Osteoblast (primary cell): ENCODE measurements at regions not wholly inside any gene's neighbourhood (a gene's known extent, or its start where the extent isn't known, plus 50 kb on each side); places are given as distances from the start of the nearest gene placed in this dataset.
"Not testable (repeated sequence)": the region's sequence is repeated elsewhere in the genome, so short reads cannot be mapped to it uniquely, and the experiment has no call there.

Source experiments
- DNase-seq: peaks from one replicate; pipeline ENCODE4 v3.0.0; 2011; ENCODE audit warnings: low spot score, mixed read lengths; ENCODE audit not compliant: insufficient read length; ENCODE audit errors: missing footprints
- H2AFZ ChIP-seq: 2 replicates; pipeline ENCODE4 v1.6.0; 2011; ENCODE audit warnings: mild to moderate bottlenecking, low read length
- H3K27ac ChIP-seq: 2 replicates; pipeline ENCODE4 v1.5.1; 2011; ENCODE audit warnings: mild to moderate bottlenecking, low read depth, low read length, moderate library complexity
- H3K27me3 ChIP-seq: 2 replicates; pipeline ENCODE4 v1.6.0; 2012; ENCODE audit warnings: mild to moderate bottlenecking, control low read depth, inconsistent platforms, low read length, moderate library complexity; ENCODE audit not compliant: insufficient read depth
- H3K36me3 ChIP-seq: 2 replicates; pipeline ENCODE4 v1.5.1; 2011; ENCODE audit warnings: mild to moderate bottlenecking, low read length, control low read depth, moderate library complexity; ENCODE audit not compliant: insufficient read depth
- H3K4me1 ChIP-seq: 2 replicates; pipeline ENCODE4 v1.5.1; 2011; ENCODE audit warnings: mild to moderate bottlenecking, low read length, control low read depth, moderate library complexity; ENCODE audit not compliant: insufficient read depth
- H3K4me2 ChIP-seq: 2 replicates; pipeline ENCODE4 v1.6.0; 2011; ENCODE audit warnings: mild to moderate bottlenecking, low read length; ENCODE audit not compliant: insufficient read depth
- H3K4me3 ChIP-seq: fragments of 200-600 bp; sonication (generic); 3 replicates; pipeline ENCODE4 v1.5.1; 2012; ENCODE audit warnings: mild to moderate bottlenecking, low read length, inconsistent platforms; ENCODE audit not compliant: insufficient read depth
- H3K79me2 ChIP-seq: 2 replicates; pipeline ENCODE4 v1.6.0; 2012; ENCODE audit warnings: mild to moderate bottlenecking, low read length, control low read depth, inconsistent platforms; ENCODE audit not compliant: insufficient read depth
- H3K9me3 ChIP-seq: 2 replicates; pipeline ENCODE4 v1.5.1; 2011; ENCODE audit warnings: low read depth, low read length, control low read depth
- H4K20me1 ChIP-seq: 2 replicates; pipeline ENCODE4 v1.6.0; 2012; ENCODE audit warnings: mild to moderate bottlenecking, low read length, control low read depth; ENCODE audit not compliant: insufficient read depth
- CTCF ChIP-seq: IDR thresholded peaks from 2 replicates; pipeline ENCODE4 v1.5.1; 2011; ENCODE audit warnings: mild to moderate bottlenecking, low read depth, low read length, moderate library complexity; ENCODE audit errors: extremely low read depth

- DNase-seq = no peak
- Histone ChIP-seq H3K79me2 (no peaks in the 10 kb centered on the region), H3K4me1 (no peaks in the 10 kb centered on the region), H3K4me3 (no peak overlapping the region), H4K20me1 (no peaks in the 10 kb centered on the region), H3K9me3 (peaks cover 5% of the 10 kb centered on the region), H3K27ac (no peak overlapping the region), H2AFZ (no peak overlapping the region), H3K27me3 (no peaks in the 10 kb centered on the region), H3K4me2 (no peak overlapping the region), H3K36me3 (no peaks in the 10 kb centered on the region)
- no peak for TF ChIP-seq CTCF
These were observed 308.3 kb downstream of the NR2F2 start for GRCh38 chr15:96638793-96639192.

GRCh38 chr15:96645796-96646195, 315.3 kb downstream of the NR2F2 start:
- Histone ChIP-seq H3K27me3 (no peaks in the 10 kb centered on the region), H3K9me3 (no peaks in the 10 kb centered on the region), H3K27ac (no peak overlapping the region), H2AFZ (no peak overlapping the region), H3K36me3 (no peaks in the 10 kb centered on the region), H3K4me3 (no peak overlapping the region), H4K20me1 (no peaks in the 10 kb centered on the region), H3K79me2 (no peaks in the 10 kb centered on the region), H3K4me2 (no peak overlapping the region), H3K4me1 (no peaks in the 10 kb centered on the region)
- no peak for TF ChIP-seq CTCF
- no peak for DNase-seq

- Histone ChIP-seq H3K36me3 (no peaks in the 10 kb centered on the region), H3K27me3 (no peaks in the 10 kb centered on the region), H3K4me3 (no peak overlapping the region), H3K27ac (no peak overlapping the region), H2AFZ (no peak overlapping the region), H3K4me2 (no peak overlapping the region), H3K79me2 (no peaks in the 10 kb centered on the region), H4K20me1 (no peaks in the 10 kb centered on the region), H3K4me1 (no peaks in the 10 kb centered on the region), H3K9me3 (no peaks in the 10 kb centered on the region)
- no peak for DNase-seq
- no peak for TF ChIP-seq CTCF
These were observed 318.4 kb downstream of the NR2F2 start for GRCh38 chr15:96648866-96649265.

DNA sequence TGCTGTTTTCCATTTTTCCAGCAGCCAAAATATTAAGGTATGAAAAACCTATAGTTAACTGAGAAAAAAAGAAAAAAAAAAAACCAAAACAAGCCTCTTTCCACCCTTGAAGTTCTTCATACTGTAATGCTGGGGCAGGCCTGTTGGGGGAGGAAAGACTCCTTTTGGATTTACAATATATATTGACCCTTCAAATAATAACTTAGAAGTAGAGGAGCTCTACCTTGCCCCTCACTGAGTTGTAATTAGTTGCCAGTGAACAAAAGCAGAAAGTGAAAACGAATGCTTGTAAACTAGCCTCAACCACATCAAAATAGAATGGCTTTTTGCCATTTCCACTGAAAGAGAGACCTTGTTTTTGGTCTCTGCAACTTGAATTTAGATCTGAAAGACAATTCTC, 326.6 kb downstream of the NR2F2 start:
- no peak overlapping the region for H3K27ac ChIP-seq
- H3K36me3 ChIP-seq = no peaks in the 10 kb centered on the region
- H3K4me1 ChIP-seq = no peaks in the 10 kb centered on the region
- H3K4me3 ChIP-seq = no peak overlapping the region
- H3K9me3 ChIP-seq = peaks cover 3% of the 10 kb centered on the region
- no peak overlapping the region for H3K4me2 ChIP-seq
- H3K79me2 ChIP-seq = no peaks in the 10 kb centered on the region
- no peak for TF ChIP-seq CTCF
- DNase-seq = no peak
- no peaks in the 10 kb centered on the region for H4K20me1 ChIP-seq
- no peaks in the 10 kb centered on the region for H3K27me3 ChIP-seq
- no peak overlapping the region for H2AFZ ChIP-seq

DNA sequence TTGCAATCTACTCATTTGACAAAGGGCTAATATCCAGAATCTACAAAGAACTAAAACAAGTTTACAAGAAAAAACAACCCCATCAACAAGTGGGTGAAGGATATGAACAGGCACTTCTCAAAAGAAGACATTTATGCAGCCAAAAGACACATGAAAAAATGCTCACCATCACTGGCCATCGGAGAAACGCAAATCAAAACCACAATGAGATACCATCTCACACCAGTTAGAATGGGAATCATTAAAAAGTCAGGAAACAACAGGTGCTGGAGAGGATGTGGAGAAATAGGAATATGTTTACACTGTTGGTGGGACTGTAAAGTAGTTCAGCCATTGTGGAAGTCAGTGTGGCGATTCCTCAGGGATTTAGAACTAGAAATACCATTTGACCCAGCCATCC, 336.5 kb downstream of the NR2F2 start:
- H2AFZ ChIP-seq, H3K36me3 ChIP-seq: not testable (repeated sequence)

More for the DNA sequence above, 336.5 kb downstream of the NR2F2 start:
- H3K9me3 ChIP-seq, H3K4me1 ChIP-seq, H3K79me2 ChIP-seq, DNase-seq, H3K27ac ChIP-seq, H3K27me3 ChIP-seq, H4K20me1 ChIP-seq, H3K4me2 ChIP-seq, H3K4me3 ChIP-seq: not testable (repeated sequence)
